Upper lobe of left lung (tissue), 4 donors: ENCODE measurements at regions not wholly inside any gene's neighbourhood (a gene's known extent, or its start where the extent isn't known, plus 50 kb on each side); places are given as distances from the start of the nearest gene placed in this dataset.

Experiments used
- CTCF ChIP-seq, 6 experiments: fragments of 450-650 bp in 4 of 6; fragments of 200-600 bp in 2 of 6; sonication (generic) in 2 of 6; IDR thresholded peaks; one replicate each; pipeline ENCODE4 v1.5.1; 2016 to 2019; ENCODE audit warnings: antibody characterized with exemption in 6 of 6
- POLR2A ChIP-seq, 4 donors: fragments of 450-650 bp; IDR thresholded peaks; one replicate each; pipeline ENCODE4 v1.5.1; 2016 to 2017; ENCODE audit warnings: antibody characterized with exemption in 4 of 4, mild to moderate bottlenecking in 2 of 4
- POLR2AphosphoS5 ChIP-seq, 2 donors: sonication (generic); formaldehyde crosslinking; IDR thresholded peaks; one replicate each; pipeline ENCODE4 v1.5.1; 2017; ENCODE audit warnings: antibody characterized with exemption in 2 of 2

- TF ChIP-seq CTCF (IDR thresholded peaks at IDR 0.05) (no peak), POLR2AphosphoS5 (IDR thresholded peaks at IDR 0.05) (no peak), POLR2A (IDR thresholded peaks at IDR 0.05) (no peak)
Measured at GRCh38 chr4:156113138-156113765, 159.6 kb upstream of the CTSO start.
